22Rv1 (cell line): ENCODE measurements at regions not wholly inside any gene's neighbourhood (a gene's known extent, or its start where the extent isn't known, plus 50 kb on each side); places are given as distances from the start of the nearest gene placed in this dataset.
"Not testable (repeated sequence)": the region's sequence is repeated elsewhere in the genome, so short reads cannot be mapped to it uniquely, and the experiment has no call there.

Source experiments
- H3K27ac ChIP-seq: fragments of 450-650 bp; 2 replicates; pipeline ENCODE4 v1.5.1; 2017
- CTCF ChIP-seq: fragments of 450-650 bp; IDR thresholded peaks from 2 replicates; pipeline ENCODE4 v1.5.1; 2017; ENCODE audit warnings: mild to moderate bottlenecking
- ZFX ChIP-seq: fragments of 450-650 bp; IDR thresholded peaks from 2 replicates; pipeline ENCODE4 v1.6.1; 2017; ENCODE audit warnings: antibody characterized with exemption, borderline replicate concordance

- no peak overlapping the region for H3K27ac ChIP-seq
- TF ChIP-seq CTCF, result no peak
- no peak for TF ChIP-seq ZFX
These were observed 599.1 kb upstream of the CPEB2 start for GRCh38 chr4:14403132-14403531.

- no peak for TF ChIP-seq ZFX
- no peak for TF ChIP-seq CTCF
These were observed 597.6 kb upstream of the CPEB2 start for GRCh38 chr4:14404730-14405129.

GRCh38 chr4:14410516-14410915 lies 591.8 kb upstream of the CPEB2 start:
- TF ChIP-seq CTCF (no peak), ZFX (no peak)

More at GRCh38 chr4:14404730-14405129, 597.6 kb upstream of the CPEB2 start:
- no peak overlapping the region for H3K27ac ChIP-seq

GRCh38 chr4:14415146-14415545 lies 587.1 kb upstream of the CPEB2 start:
- no peak for TF ChIP-seq ZFX
- no peak for TF ChIP-seq CTCF

More at GRCh38 chr4:14410516-14410915, 591.8 kb upstream of the CPEB2 start:
- no peak overlapping the region for H3K27ac ChIP-seq

GRCh38 chr4:14419516-14419915 lies 582.8 kb upstream of the CPEB2 start:
- no peak for TF ChIP-seq ZFX
- no peak for TF ChIP-seq CTCF
- H3K27ac ChIP-seq, result no peak overlapping the region

More at GRCh38 chr4:14415146-14415545, 587.1 kb upstream of the CPEB2 start:
- H3K27ac ChIP-seq, result no peak overlapping the region

- not testable (repeated sequence) for H3K27ac ChIP-seq
These were observed 576.0 kb upstream of the CPEB2 start for GRCh38 chr4:14426297-14426696.

GRCh38 chr4:14428125-14428524 lies 574.2 kb upstream of the CPEB2 start:
- H3K27ac ChIP-seq, result no peak overlapping the region
- no peak for TF ChIP-seq CTCF
- no peak for TF ChIP-seq ZFX
